Non-pigmented ciliary epithelial cell (primary cell): ENCODE measurements at regions not wholly inside any gene's neighbourhood (a gene's known extent, or its start where the extent isn't known, plus 50 kb on each side); places are given as distances from the start of the nearest gene placed in this dataset.
A peak's percentile ranks its signal among the peaks of the same experiment; 100 is the strongest.
"Not testable (repeated sequence)": the region's sequence is repeated elsewhere in the genome, so short reads cannot be mapped to it uniquely, and the experiment has no call there.

ENCODE experiments used
- DNase-seq: peaks from one replicate; pipeline ENCODE4 v3.0.0-alpha.2; 2010; ENCODE audit warnings: low read depth

DNA sequence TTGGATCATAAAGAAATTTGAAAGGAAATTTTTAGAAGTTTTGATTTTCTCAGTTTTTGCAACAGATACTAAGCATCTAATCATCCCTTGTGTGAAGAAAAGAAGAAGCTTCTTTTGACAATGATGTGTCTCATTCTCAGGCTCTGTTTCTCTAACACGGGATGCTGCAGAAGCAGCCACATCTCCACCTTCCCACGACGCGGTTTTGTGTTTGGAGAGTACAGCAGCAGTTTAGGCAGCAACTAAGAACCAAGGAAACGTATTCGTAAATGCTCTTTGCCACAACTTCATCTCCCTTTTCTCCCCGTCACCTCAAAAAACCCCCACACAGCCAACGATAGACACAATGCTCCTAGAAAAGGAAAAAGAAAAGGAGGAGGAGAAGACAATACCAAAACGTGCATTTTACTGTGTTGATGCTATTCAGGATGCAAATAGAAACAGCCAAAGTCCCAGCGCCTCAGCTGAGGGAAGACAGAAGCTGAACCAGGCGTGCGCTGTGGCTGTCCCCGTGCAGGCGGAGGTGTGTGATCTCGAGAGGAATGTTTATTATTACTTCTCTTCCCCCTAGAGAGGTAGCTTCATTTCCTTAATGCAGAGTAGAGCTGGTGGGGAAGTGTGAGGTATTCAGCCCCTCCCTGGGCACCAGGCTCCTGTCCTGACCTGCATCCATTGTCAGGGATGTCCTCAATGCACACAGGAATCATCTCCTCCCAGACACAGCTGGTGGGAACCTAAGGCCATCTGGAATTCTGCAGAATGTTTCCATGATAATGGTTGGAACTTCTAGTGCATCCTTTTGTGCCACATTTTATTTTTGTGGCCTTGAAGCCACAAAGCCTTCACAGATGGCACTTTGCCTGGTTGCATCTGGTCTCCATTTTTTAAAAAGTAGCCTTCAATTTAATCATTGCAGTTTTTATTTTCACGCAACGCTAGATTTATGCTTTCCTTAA is 174.6 kb upstream of the KLF6 start:
- no peak for DNase-seq

DNA sequence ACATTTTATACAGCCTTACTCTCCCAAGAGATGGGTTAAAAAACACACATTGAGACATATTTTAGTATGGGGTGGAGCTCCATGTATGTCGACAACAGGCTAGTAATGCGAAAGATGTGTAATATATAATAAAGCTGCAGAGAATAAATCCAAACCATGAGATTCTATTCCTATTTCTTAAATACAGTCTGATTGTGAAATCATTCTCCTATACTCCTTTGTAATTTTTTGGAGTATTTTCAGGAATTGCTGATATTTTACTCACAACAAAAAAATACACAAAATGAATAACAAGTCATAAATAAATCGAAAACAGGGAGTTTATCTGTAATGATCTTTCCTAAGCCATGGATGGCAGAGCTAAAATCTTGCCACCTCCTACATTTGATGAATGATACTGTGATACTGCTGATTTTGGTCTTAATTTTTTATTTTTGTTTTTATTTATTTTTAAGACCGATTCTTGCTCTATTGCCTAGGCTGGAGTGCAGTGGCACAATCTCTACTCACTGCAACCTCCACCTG is 173.5 kb upstream of the KLF6 start:
- DNase-seq = no peak

DNA sequence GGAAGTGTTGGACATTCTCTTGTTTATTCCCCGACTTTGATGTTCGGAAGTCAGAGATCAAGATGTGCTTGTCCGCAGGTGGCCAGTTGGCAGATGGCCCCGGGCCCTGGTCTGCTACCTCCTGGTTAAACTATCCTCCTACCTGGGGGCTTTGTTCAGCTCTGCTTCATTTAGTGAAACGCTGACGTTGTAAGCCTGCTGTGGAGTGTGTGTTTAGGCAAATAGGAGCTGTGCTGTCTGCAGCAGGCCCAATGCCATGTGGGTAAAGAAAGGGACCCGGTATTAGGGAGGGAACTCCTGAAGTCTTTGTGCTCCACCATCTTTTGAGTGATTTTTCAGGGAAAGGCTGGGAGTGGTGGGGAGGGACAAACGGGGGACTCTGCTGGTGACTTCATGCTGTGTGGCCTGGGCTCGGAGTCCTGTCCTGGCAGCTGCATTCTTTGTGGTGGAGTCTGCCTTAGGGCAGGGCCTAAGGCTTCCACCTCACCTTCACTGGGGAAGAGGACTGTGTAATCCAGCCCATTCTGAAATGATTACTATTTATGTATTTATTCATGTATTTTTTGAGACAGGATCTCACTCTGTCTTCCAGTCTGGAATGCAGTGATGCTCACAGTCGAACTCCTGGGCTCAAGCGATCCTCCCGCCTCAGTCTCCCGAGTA is 171.1 kb upstream of the KLF6 start:
- no peak for DNase-seq

- DNase-seq = no peak
Observed at GRCh38 chr10:3955493-3955892, 170.5 kb upstream of the KLF6 start.

GRCh38 chr10:3954615-3955014 is 169.6 kb upstream of the KLF6 start:
- DNase-seq = no peak

DNA sequence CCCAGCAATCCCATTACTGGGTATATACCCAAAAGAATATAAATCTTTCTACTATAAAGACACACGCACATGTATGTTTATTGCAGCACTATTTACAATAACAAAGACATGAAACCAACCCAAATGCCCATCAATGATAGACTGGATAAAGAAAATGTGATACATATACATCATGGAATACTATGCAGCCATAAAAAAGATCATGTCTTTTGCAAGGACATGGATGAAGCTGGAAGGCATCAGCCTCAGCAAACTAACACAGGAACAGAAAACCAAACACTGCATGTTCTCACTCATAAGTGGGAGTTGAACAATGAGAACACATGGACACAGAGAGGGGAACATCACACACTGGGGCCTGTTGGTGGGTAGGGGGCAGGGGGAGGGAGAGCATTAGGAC is 169.0 kb upstream of the KLF6 start:
- DNase-seq = not testable (repeated sequence)

DNA sequence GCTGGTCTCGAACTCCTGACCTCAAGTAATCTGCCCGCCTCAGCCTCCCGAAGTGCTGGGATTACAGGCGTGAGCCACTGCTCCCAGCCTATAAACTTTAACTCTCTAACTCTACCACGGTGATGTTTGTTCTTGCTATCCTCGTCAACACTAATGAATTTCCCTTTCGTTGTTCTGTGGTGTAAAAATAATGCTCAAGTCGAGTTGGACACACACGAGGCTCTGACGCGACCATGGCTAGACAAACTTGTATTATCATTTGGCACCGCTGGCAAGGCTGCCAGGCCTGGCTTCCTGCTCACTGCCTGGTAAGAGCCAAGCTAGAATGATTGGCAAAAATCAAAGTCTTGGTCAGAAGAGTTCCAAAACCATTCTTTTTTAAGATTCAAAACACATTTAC is 167.0 kb upstream of the KLF6 start:
- no peak for DNase-seq

- no peak for DNase-seq
Observed at GRCh38 chr10:3950676-3951275, 165.8 kb upstream of the KLF6 start.

DNA sequence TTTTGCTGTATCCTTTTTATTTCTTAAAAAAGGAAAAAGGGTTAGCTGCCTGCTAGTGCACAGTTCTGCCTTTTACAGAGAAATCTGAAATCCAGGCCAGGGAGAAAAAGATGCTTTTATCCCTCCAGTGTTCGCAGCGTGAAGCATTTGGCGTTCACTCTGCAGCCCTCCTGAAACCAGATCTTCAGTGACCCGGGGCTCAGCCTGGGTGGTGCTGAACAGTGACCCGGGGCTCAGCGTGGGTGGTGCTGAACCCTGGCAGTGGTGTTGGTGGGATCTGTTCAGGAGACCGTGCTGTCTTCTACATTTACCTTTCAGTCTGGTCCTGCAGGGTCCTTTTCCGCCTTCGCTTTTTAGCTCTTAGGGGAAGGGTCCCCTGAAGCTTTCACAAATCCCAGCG is 164.7 kb upstream of the KLF6 start:
- no peak for DNase-seq

GRCh38 chr10:3948843-3949242 is 163.8 kb upstream of the KLF6 start:
- peak; percentile 55 for DNase-seq

GRCh38 chr10:3946234-3947229 is 161.5 kb upstream of the KLF6 start:
- no peak for DNase-seq

DNA sequence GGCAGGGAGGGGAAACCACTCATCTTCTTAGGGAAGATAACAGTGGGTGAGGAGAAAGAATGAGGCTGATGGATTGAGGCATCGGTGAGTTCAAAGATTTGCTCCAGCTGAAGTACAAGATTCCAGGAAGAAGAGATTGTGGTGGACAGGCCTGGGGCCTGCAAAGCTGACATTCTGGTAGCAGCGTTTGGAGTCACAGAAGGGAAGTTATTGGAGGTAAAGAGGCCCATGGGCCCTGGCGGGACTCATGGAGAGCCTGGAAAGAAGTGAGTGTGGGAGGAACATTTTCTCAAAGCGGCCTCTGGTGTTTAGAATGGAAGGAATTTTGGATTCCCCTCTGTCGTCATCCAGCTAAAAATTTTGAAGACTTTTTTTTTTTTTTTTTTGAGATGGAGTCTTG is 160.0 kb upstream of the KLF6 start:
- DNase-seq = no peak

- no peak for DNase-seq
Observed at GRCh38 chr10:3944591-3944990, 159.6 kb upstream of the KLF6 start.

- no peak for DNase-seq
Observed at GRCh38 chr10:3943695-3944257, 158.8 kb upstream of the KLF6 start.

GRCh38 chr10:3942937-3943489 is 158.0 kb upstream of the KLF6 start:
- no peak for DNase-seq

- DNase-seq = no peak
Observed at GRCh38 chr10:3941676-3942075, 156.7 kb upstream of the KLF6 start.

- DNase-seq = no peak
Observed at GRCh38 chr10:3936422-3937040, 151.5 kb upstream of the KLF6 start.

DNA sequence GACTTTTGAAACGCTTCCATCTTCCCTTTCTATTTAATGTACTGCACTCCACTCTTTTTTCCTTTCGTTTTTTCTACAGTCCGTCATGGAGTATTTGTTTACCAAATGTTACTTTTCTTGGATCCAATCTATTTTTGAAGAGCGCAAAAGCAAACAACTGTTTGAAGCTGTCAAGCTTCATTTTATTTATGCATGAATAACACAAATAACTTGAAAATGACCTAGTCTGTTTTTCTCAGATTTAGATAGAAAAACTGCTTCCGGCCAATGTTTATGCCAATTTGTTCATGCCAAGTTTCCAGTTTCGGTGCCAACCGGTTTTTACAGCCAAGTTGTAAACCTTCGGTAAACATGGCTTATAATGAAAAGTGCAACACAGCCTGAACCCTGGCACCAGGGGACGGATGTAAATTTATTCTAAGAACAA is 150.9 kb upstream of the KLF6 start:
- DNase-seq = no peak

DNA sequence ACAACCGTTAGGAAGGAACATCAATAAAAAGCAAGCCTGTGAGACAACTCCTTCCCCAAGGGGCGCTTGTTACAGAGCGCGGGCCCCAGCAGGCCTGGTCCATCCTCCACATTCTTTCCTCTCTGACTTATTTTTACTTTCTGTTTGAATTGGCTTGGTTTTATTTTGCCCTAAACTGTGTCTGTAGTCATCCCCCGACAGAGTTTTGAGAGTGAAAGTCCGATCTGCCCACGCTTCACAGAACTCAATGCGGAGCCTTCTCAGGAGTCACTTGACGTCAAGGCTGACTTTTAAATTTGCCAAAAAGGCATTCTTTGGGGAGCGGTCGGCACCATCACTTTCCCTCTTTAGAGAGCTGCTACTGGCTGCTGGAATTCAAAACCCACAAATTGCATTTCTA is 150.1 kb upstream of the KLF6 start:
- no peak for DNase-seq

DNA sequence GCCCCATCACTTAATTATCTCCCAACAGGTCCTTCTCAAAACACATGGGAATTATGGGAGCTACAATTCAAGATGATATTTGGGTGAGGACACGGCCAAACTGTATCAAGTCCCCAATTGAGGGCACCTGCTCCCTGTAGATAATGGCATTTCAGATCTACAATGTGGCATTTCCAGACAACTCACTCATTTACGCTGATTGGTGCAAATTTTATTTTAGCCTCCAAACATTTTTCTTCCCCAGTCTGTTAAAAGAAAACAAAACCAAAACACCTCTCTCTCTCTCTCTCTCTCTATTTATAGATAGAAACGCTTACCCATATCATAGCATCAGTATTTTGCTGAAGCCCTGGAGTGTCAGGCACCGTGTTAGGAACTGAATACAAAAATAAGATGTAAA is 148.7 kb upstream of the KLF6 start:
- no peak for DNase-seq
